ENCODE measurements at regions not wholly inside any gene's neighbourhood (a gene's known extent, or its start where the extent isn't known, plus 50 kb on each side); places are given as distances from the start of the nearest gene placed in this dataset.

DNA sequence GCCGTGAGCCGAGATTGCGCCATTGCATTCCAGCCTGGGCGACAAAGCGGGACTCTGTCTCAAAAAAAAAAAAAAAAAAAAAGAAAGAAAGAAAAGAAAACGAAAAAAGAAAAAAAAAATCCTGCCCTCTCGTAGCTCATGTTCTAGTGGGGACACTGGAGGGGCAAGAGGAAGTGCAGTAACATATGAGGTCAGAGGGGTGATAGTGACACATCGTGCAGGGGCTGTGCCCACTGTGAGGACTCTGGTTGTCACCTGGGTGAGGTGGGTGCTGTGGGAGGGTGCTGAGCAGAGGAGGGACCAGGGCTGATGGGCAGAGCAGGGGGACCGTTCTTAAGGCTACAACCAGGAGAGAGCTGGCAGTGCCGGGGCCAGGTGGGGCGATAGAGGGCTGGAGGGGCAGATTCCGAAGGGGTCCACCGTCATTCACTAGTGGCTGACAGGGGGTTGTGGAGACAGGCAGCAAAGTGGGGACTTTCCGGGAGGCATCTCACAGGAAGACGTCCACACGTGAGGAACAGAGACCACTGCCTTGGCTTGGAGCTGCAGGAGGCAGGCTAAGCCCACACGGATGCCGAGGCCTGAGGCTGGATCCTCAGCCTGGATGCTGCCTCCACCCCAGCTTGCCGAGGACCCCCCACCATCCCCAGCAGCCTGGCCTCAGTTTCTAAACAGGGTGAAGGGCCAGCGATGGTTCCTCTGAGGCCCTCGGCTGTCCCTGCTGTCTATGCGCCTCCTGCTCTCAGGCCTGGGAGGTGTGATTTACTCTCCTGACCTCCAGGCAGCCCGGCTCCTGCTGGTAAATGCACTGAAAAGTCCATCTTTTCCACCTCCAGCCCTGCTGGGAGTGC lies 154.3 kb upstream of the IQSEC1 start:
- no peaks in the 10 kb centered on the region for H3K9me3 ChIP-seq (ENCODE audit: control insufficient read depth, low read length)
- no peaks in the 10 kb centered on the region for H3K27me3 ChIP-seq (ENCODE audit: control insufficient read depth, insufficient read depth, low read length)
- H3K79me2 ChIP-seq, result no peaks in the 10 kb centered on the region
- H3K9ac ChIP-seq, result no peak overlapping the region
- no peak overlapping the region for H3K4me2 ChIP-seq (ENCODE audit: low read length)
- no peaks in the 10 kb centered on the region for H3K4me1 ChIP-seq
- TF ChIP-seq, protein P1, sequence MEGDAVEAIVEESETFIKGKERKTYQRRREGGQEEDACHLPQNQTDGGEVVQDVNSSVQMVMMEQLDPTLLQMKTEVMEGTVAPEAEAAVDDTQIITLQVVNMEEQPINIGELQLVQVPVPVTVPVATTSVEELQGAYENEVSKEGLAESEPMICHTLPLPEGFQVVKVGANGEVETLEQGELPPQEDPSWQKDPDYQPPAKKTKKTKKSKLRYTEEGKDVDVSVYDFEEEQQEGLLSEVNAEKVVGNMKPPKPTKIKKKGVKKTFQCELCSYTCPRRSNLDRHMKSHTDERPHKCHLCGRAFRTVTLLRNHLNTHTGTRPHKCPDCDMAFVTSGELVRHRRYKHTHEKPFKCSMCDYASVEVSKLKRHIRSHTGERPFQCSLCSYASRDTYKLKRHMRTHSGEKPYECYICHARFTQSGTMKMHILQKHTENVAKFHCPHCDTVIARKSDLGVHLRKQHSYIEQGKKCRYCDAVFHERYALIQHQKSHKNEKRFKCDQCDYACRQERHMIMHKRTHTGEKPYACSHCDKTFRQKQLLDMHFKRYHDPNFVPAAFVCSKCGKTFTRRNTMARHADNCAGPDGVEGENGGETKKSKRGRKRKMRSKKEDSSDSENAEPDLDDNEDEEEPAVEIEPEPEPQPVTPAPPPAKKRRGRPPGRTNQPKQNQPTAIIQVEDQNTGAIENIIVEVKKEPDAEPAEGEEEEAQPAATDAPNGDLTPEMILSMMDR (IDR thresholded peaks at IDR 0.05), result no peak
- H3K27ac ChIP-seq, result no peak overlapping the region
- H2AFZ ChIP-seq, result no peak overlapping the region
- no peak overlapping the region for H3K4me3 ChIP-seq (ENCODE audit: low read depth, low read length)
- no peaks in the 10 kb centered on the region for H3K36me3 ChIP-seq (ENCODE audit: control insufficient read depth, insufficient read depth, low read length)

DNA sequence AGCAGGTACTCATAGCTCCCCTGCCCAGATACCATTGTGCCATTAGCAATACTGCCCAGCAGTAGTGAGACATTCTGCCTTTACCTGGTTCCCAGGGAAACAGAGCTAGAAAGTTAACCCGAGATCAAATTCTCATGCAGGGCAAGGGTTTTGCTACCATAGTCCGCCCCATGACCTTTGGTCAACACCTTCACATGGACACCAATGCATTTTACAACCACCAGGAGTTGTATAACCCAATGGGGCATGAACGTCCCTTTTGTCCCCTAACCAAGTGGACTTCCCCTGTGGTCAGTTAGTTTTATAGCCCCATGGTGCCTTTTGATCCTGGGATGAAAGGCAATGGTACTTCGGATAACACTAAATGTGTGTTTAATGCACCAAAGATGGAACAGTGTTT lies 151.7 kb upstream of the IQSEC1 start:
- H3K79me2 ChIP-seq, result no peaks in the 10 kb centered on the region
- no peak overlapping the region for H3K4me2 ChIP-seq (ENCODE audit: low read length)
- H2AFZ ChIP-seq, result no peak overlapping the region
- no peak overlapping the region for H3K9ac ChIP-seq
- no peak overlapping the region for H3K4me3 ChIP-seq (ENCODE audit: low read depth, low read length)
- H3K4me1 ChIP-seq, result no peaks in the 10 kb centered on the region
- no peak overlapping the region for H3K27ac ChIP-seq
- no peaks in the 10 kb centered on the region for H3K27me3 ChIP-seq (ENCODE audit: control insufficient read depth, insufficient read depth, low read length)
- no peaks in the 10 kb centered on the region for H3K36me3 ChIP-seq (ENCODE audit: control insufficient read depth, insufficient read depth, low read length)
- TF ChIP-seq, protein P1 (IDR thresholded peaks at IDR 0.05), result no peak
- H3K9me3 ChIP-seq (ENCODE audit: control insufficient read depth, low read length), result no peaks in the 10 kb centered on the region

DNA sequence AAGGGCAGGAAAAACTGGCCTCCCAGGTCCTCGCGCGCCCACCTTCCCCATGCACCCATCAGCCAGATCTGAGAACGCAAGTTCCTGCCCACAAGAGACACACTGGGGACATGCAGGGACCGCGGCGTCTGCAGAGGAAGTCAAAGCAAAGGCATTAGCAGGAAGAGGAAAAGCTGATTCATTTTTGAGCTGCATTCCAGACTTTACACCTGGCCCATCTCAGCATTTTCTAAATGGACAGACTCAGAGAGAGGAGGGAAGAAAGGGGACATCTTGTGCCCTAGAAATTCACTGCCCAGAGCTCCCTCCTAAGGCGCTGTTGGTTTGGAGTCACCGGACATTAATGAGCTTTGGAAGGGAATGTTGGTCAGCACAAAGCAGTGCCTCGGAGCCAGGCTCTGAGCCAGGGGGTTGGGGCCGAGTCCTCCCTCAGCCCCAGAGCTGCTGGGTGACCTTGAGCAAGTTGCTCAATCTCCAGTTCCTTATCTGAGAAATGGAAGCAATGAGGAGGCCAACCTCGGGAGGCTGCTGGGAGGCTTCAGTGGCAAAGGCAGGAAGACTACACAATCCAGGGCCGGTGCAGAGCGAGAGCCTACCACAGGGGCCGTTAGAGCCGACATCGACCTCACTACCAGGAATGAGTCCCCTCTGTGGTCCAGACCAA lies 150.5 kb upstream of the IQSEC1 start:
- no peaks in the 10 kb centered on the region for H3K79me2 ChIP-seq
- H3K9ac ChIP-seq, result no peak overlapping the region
- no peaks in the 10 kb centered on the region for H3K36me3 ChIP-seq (ENCODE audit: control insufficient read depth, insufficient read depth, low read length)
- H3K9me3 ChIP-seq (ENCODE audit: control insufficient read depth, low read length), result no peaks in the 10 kb centered on the region
- no peak overlapping the region for H3K4me2 ChIP-seq (ENCODE audit: low read length)
- H3K4me3 ChIP-seq (ENCODE audit: low read depth, low read length), result no peak overlapping the region
- H3K27me3 ChIP-seq (ENCODE audit: control insufficient read depth, insufficient read depth, low read length), result no peaks in the 10 kb centered on the region
- H3K4me1 ChIP-seq, result no peaks in the 10 kb centered on the region
- no peak overlapping the region for H2AFZ ChIP-seq
- TF ChIP-seq, protein P1 (IDR thresholded peaks at IDR 0.05), result no peak
- H3K27ac ChIP-seq, result no peak overlapping the region

DNA sequence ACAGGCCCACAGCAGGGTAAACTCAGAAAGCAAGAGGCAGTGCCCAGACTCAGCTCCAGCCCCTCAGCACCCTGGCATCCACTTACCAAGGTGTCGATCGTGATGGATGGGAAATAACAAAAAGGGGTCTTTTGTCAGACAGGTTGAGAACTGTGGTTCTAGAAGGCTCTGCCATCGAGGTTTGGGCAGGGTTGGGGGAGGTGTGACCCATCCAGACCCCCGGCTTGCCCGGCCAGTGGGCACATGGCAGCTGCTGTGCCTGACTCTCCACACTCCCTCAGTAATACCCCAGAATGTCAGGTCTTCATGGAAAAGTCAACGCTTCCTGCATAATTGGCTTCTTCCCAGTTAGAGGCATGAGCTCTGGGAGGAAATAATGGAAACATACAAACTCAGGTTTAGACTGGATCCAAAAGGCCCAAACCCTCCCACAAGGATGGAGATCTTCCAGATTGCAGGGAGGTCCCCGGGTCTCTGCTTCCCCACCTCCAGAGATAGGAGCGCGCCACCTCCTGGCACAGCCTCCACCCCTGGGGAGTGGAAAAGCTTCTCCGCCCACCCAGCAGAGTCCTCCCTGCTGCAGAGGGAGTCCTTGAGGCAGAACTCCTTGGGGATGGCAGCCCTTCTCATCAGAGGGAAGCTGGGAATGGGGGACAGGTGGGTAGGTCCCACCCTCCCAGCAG lies 149.8 kb upstream of the IQSEC1 start:
- Histone ChIP-seq H3K27ac (no peak overlapping the region), H3K9me3 (ENCODE audit: control insufficient read depth, low read length) (no peaks in the 10 kb centered on the region), H3K4me1 (no peaks in the 10 kb centered on the region), H3K27me3 (ENCODE audit: control insufficient read depth, insufficient read depth, low read length) (no peaks in the 10 kb centered on the region), H3K4me3 (ENCODE audit: low read depth, low read length) (no peak overlapping the region), H3K79me2 (no peaks in the 10 kb centered on the region), H3K4me2 (ENCODE audit: low read length) (no peak overlapping the region), H2AFZ (no peak overlapping the region), H3K9ac (no peak overlapping the region), H3K36me3 (ENCODE audit: control insufficient read depth, insufficient read depth, low read length) (no peaks in the 10 kb centered on the region)
- TF ChIP-seq, protein P1 (IDR thresholded peaks at IDR 0.05), result no peak

Data from parathyroid adenoma (tissue), 2 donors.